H1 (cell line): ENCODE measurements at regions not wholly inside any gene's neighbourhood (a gene's known extent, or its start where the extent isn't known, plus 50 kb on each side); places are given as distances from the start of the nearest gene placed in this dataset.
"Not testable (repeated sequence)": the region's sequence is repeated elsewhere in the genome, so short reads cannot be mapped to it uniquely, and the experiment has no call there.

Source experiments
- BCL11A ChIP-seq, 2 experiments: IDR thresholded peaks; one replicate each; pipeline ENCODE4 v1.6.1; 2011; ENCODE audit warnings: low read depth in 2 of 2, low read length in 2 of 2, mild to moderate bottlenecking in 2 of 2
- CHD2 ChIP-seq: IDR thresholded peaks from 2 replicates; pipeline ENCODE4 v1.6.1; 2012; ENCODE audit warnings: low read length, improper control_type of control experiment
- EZH2 ChIP-seq: fragments of 200-600 bp; sonication (generic); IDR thresholded peaks from 2 replicates; pipeline ENCODE4 v1.7.1; 2012; ENCODE audit warnings: low read depth, mild to moderate bottlenecking, moderate library complexity, low read length, inconsistent platforms; ENCODE audit not compliant: severe bottlenecking
- FOSL1 ChIP-seq: IDR thresholded peaks from 2 replicates; pipeline ENCODE4 v1.6.1; 2011; ENCODE audit warnings: mild to moderate bottlenecking, low read depth, low read length, moderate library complexity; ENCODE audit not compliant: insufficient read depth
- KDM1A ChIP-seq: fragments of 200-600, 300-600 bp; sonication (generic); IDR thresholded peaks from 2 replicates; pipeline ENCODE4 v1.7.1; 2016; ENCODE audit warnings: mild to moderate bottlenecking, low read length, borderline replicate concordance
- POLR2A ChIP-seq, 2 experiments: IDR thresholded peaks; 1 replicate in 1 of 2; 2 replicates in 1 of 2; pipeline ENCODE4 v1.6.1; 2011; ENCODE audit warnings: low read depth in 2 of 2, low read length in 2 of 2, mild to moderate bottlenecking in 2 of 2; ENCODE audit errors: control extremely low read depth in 1 of 2
- RAD21 ChIP-seq, 2 experiments: IDR thresholded peaks in 1 of 2; conservative IDR thresholded peaks in 1 of 2; 2 replicates each; pipeline ENCODE4 v1.6.1; 2011; ENCODE audit warnings: low read depth in 2 of 2, low read length in 2 of 2, improper control_type of control experiment in 1 of 2, inconsistent platforms in 1 of 2, mild to moderate bottlenecking in 1 of 2, moderate library complexity in 1 of 2
- SIN3A ChIP-seq, 2 experiments: IDR thresholded peaks in 1 of 2; conservative IDR thresholded peaks in 1 of 2; 2 replicates each; pipeline ENCODE4 v1.6.1; 2011 to 2012; ENCODE audit warnings: low read length in 2 of 2, improper control_type of control experiment in 1 of 2, low read depth in 1 of 2, mild to moderate bottlenecking in 1 of 2
- SP1 ChIP-seq: IDR thresholded peaks from 2 replicates; pipeline ENCODE4 v1.6.1; 2011; ENCODE audit warnings: low read depth, low read length
- SUZ12 ChIP-seq: fragments of 200-600 bp; sonication (generic); IDR thresholded peaks from 2 replicates; pipeline ENCODE4 v1.6.1; 2012; ENCODE audit warnings: mild to moderate bottlenecking, inconsistent platforms, low read length, moderate library complexity, mixed read lengths
- TAF1 ChIP-seq: IDR thresholded peaks from 2 replicates; pipeline ENCODE4 v1.6.1; 2011; ENCODE audit warnings: mild to moderate bottlenecking, low read depth, low read length
- TF ChIP-seq, protein P1 (sequence below), 3 experiments: IDR thresholded peaks; 1 replicate in 2 of 3; 2 replicates in 1 of 3; pipeline versions ENCODE4 v1.5.1 to v1.6.1; 2011; ENCODE audit warnings: low read length in 3 of 3, mild to moderate bottlenecking in 3 of 3, inconsistent platforms in 2 of 3, low read depth in 1 of 3, moderate library complexity in 1 of 3; ENCODE audit not compliant: insufficient read depth in 1 of 3; ENCODE audit errors: control extremely low read depth in 1 of 3
- TF ChIP-seq, protein P2 (sequence below): IDR thresholded peaks from 2 replicates; pipeline ENCODE4 v1.6.1; 2011; ENCODE audit warnings: low read depth, mild to moderate bottlenecking, low read length; ENCODE audit not compliant: insufficient read depth

DNA sequence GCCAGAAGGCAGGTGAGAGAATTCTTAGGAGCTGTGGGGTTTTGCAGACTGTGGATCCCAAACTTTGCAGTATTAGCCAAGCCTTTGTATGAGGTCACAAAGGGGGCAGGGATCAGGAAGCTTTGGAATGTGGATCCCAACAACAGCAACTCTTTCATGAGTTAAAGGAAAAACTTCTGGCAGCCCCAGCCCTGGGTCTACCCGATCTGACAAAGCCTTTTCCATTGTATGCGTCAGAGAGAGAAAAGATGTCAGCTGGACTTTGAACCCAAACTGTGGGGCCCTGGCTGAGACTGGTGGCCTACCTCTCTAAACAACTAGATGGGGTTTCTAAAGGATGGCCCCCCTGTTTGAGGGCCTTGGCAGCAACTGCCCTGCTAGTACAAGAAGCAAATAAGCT, 101.8 kb upstream of the OSBPL11 start:
- TF ChIP-seq, protein P1, sequence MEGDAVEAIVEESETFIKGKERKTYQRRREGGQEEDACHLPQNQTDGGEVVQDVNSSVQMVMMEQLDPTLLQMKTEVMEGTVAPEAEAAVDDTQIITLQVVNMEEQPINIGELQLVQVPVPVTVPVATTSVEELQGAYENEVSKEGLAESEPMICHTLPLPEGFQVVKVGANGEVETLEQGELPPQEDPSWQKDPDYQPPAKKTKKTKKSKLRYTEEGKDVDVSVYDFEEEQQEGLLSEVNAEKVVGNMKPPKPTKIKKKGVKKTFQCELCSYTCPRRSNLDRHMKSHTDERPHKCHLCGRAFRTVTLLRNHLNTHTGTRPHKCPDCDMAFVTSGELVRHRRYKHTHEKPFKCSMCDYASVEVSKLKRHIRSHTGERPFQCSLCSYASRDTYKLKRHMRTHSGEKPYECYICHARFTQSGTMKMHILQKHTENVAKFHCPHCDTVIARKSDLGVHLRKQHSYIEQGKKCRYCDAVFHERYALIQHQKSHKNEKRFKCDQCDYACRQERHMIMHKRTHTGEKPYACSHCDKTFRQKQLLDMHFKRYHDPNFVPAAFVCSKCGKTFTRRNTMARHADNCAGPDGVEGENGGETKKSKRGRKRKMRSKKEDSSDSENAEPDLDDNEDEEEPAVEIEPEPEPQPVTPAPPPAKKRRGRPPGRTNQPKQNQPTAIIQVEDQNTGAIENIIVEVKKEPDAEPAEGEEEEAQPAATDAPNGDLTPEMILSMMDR (IDR thresholded peaks at IDR 0.05; ENCODE audit: control extremely low read depth in 1 of 3, insufficient read depth in 1 of 3, low read depth in 1 of 3, low read length in 3 of 3): not testable (repeated sequence)
- TF ChIP-seq BCL11A (IDR thresholded peaks at IDR 0.05; ENCODE audit: low read depth in 2 of 2, low read length in 2 of 2); RAD21 (IDR thresholded peaks at IDR 0.05 in 1 of 2, conservative IDR thresholded peaks at IDR 0.05 in 1 of 2; ENCODE audit: low read depth in 2 of 2, low read length in 2 of 2); EZH2; SP1; SIN3A (conservative IDR thresholded peaks at IDR 0.05 in 1 of 2, IDR thresholded peaks at IDR 0.05 in 1 of 2; ENCODE audit: low read depth in 1 of 2, low read length in 2 of 2); SUZ12; FOSL1; TAF1; CHD2; POLR2A (IDR thresholded peaks at IDR 0.05; ENCODE audit: control extremely low read depth in 1 of 2, low read depth in 2 of 2, low read length in 2 of 2); KDM1A: not testable (repeated sequence)
- TF ChIP-seq, protein P2, sequence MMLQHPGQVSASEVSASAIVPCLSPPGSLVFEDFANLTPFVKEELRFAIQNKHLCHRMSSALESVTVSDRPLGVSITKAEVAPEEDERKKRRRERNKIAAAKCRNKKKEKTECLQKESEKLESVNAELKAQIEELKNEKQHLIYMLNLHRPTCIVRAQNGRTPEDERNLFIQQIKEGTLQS: not testable (repeated sequence)
